Activated naive CD8-positive, alpha-beta T cell treated with anti-CD3 and anti-CD28 coated beads, Interleukin-2, amount 10 ng/mL, durations not matched to agents 7 days and 5 days (primary cell): ENCODE measurements at regions not wholly inside any gene's neighbourhood (a gene's known extent, or its start where the extent isn't known, plus 50 kb on each side); places are given as distances from the start of the nearest gene placed in this dataset.

Experiments
- ATAC-seq: fragments of 150-1000 bp; cut with Tn5 transposase; one replicate; pipeline ENCODE4 v1.10.0; 2021; ENCODE audit warnings: low read depth, moderate library complexity
- POLR2A ChIA-PET: fragments of 350-600 bp; sonication (Branson Sonifier 250); formaldehyde crosslinking; loops from one replicate; lab custom pipeline; 2021; ENCODE audit warnings: antibody characterized with exemption; lab: Charles Lee
- DNase-seq: peaks from one replicate; pipeline ENCODE4 v3.0.0; 2021
- H3K27ac Mint-ChIP-seq: one replicate; pipeline ENCODE4 v1.8.0; 2022; ENCODE audit warnings: mild to moderate bottlenecking, mixed read lengths
- H3K27me3 Mint-ChIP-seq: one replicate; pipeline ENCODE4 v1.8.0; 2022; ENCODE audit warnings: mild to moderate bottlenecking, moderate library complexity, mixed read lengths
- H3K36me3 Mint-ChIP-seq: one replicate; pipeline ENCODE4 v1.8.0; 2021; ENCODE audit warnings: mild to moderate bottlenecking, mixed read lengths
- H3K4me1 Mint-ChIP-seq: one replicate; pipeline ENCODE4 v1.8.0; 2021; ENCODE audit warnings: mixed read lengths
- H3K4me3 Mint-ChIP-seq: one replicate; pipeline ENCODE4 v1.8.0; 2022; ENCODE audit warnings: mild to moderate bottlenecking, moderate library complexity, mixed read lengths
- H3K9me3 Mint-ChIP-seq: one replicate; pipeline ENCODE4 v1.8.0; 2021; ENCODE audit warnings: mixed read lengths

DNA sequence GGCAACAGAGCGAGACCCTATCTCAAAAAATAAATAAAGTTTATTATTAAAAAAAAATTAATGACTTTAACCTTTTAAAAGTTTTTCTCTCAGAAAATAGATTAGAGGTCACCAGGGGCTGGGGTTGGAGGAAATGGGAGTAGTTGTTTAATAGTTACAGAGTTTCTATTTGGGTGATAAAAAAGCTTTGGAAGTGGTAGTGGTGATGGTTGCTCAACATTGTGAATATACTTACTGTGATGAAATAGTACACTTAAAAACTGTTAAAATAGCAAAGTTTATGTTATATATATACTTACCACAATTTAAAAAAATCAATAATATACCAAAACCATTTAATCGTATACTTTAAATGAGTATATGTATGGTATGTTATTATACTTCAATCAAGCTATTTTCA lies 59.6 kb downstream of the ARL6IP4 start:
- DNase-seq (no peak), ATAC-seq (no peak)
- Mint-ChIP-seq H3K9me3 (no peaks in the 10 kb centered on the region), H3K27ac (no peak overlapping the region), H3K4me3 (no peak overlapping the region), H3K27me3 (no peaks in the 10 kb centered on the region), H3K36me3 (no peaks in the 10 kb centered on the region), H3K4me1 (peaks cover 25% of the 10 kb centered on the region)
- POLR2A ChIA-PET: no interaction called here

DNA sequence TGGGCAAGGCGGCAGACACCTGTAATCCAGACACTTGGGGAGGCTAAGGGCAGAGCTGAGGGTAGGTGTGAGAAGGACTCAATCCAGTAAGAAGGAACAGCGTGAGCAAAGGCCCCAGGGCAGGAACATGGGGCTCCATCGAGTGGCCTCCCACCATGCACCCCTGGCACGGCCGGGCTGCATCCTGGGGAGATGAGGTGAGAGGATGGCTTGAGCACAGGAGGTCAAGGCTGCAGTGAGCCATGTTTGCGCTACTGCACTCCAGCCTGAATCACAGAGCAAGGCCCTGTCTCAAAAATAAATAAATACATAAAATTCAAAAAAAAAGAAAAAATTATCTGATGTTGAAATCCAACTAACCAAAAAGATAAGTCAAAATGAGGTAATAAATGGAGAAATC lies 58.5 kb downstream of the ARL6IP4 start:
- peaks cover 25% of the 10 kb centered on the region for H3K4me1 Mint-ChIP-seq
- no peak overlapping the region for H3K4me3 Mint-ChIP-seq
- H3K27me3 Mint-ChIP-seq: no peaks in the 10 kb centered on the region
- no peaks in the 10 kb centered on the region for H3K9me3 Mint-ChIP-seq
- no peak for DNase-seq
- no peaks in the 10 kb centered on the region for H3K36me3 Mint-ChIP-seq
- ATAC-seq: no peak
- H3K27ac Mint-ChIP-seq: no peak overlapping the region
- POLR2A ChIA-PET: no interaction called here

GRCh38 chr12:123038486-123038885 lies 58.0 kb downstream of the ARL6IP4 start:
- no peaks in the 10 kb centered on the region for H3K27me3 Mint-ChIP-seq
- DNase-seq (no peak), ATAC-seq (no peak)
- POLR2A ChIA-PET: no interaction called here
- no peaks in the 10 kb centered on the region for H3K9me3 Mint-ChIP-seq
- H3K4me1 Mint-ChIP-seq: peaks cover 25% of the 10 kb centered on the region
- peaks cover 4% of the 10 kb centered on the region for H3K36me3 Mint-ChIP-seq
- no peak overlapping the region for H3K27ac Mint-ChIP-seq
- H3K4me3 Mint-ChIP-seq: no peak overlapping the region

DNA sequence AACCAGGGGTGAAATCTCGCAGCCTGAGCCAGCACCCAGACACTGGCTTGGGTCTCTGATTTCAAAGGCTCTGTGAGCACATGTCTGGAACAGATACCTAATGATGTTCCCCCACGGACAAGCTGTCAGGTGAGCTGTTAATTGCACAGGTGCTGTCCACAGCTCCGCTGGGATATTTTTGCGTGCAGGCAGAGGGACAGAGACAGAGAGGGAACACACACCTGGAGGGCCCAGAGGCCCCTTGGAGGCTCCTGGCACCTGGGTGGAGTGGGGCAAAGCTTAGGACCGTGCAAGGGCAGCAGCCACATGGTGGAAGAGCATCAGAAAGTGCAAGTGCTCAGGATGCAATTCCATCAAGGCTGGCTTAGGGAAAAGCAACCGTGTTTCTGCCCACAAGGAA lies 57.3 kb downstream of the ARL6IP4 start:
- no peak overlapping the region for H3K4me3 Mint-ChIP-seq
- no peaks in the 10 kb centered on the region for H3K9me3 Mint-ChIP-seq
- POLR2A ChIA-PET: interaction anchor here (0.6 kb wide), 1 partner anchor 42 kb away, joined by 3 read pairs; no protein-coding TSS in a partner anchor
- H3K27me3 Mint-ChIP-seq: no peaks in the 10 kb centered on the region
- H3K36me3 Mint-ChIP-seq: peaks cover 7% of the 10 kb centered on the region
- ATAC-seq: no peak
- H3K27ac Mint-ChIP-seq: no peak overlapping the region
- peaks cover 21% of the 10 kb centered on the region for H3K4me1 Mint-ChIP-seq
- no peak for DNase-seq

DNA sequence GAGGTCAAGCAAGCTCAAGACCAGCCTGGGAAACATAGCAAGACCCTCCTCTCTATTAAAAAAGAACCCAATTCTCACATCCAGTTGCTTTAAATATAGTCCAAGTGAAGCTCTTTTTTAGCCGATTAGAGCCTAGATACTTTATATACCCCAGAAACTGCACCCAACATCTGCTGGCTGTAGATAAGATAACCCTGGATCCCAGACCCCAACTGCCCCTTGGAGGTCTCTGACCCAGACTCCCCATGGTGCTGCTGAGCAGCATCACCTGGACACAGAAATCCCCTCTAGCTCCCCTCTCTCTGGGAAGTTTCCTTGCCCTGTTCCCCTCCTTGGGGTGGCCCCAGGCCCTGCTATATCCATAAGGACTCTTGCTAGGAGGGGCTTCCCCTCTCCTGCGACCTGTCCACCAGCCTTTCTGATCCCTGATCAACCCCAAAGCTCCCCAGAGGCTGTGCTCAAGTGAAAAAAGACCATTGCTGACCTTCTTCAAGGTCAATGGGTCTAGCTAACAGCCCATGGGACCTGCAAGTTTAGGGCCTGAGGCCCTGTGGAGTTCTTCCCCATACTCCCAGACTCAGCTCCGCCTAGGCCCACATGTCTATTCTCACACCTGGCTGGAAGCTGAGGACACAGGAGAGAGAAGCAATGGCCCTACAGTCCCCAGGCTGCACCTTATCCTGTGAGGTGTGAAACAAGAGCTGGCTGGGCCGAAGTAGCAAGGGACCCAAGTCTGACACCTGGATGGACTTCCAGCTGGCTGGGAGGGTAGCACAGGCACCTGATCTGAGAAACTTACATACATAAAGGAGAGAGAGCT lies 56.2 kb downstream of the ARL6IP4 start:
- ATAC-seq (no peak), DNase-seq (no peak)
- H3K4me1 Mint-ChIP-seq: peaks cover 18% of the 10 kb centered on the region
- H3K27me3 Mint-ChIP-seq: no peaks in the 10 kb centered on the region
- no peak overlapping the region for H3K4me3 Mint-ChIP-seq
- H3K27ac Mint-ChIP-seq: no peak overlapping the region
- H3K9me3 Mint-ChIP-seq: no peaks in the 10 kb centered on the region
- H3K36me3 Mint-ChIP-seq: peaks cover 9% of the 10 kb centered on the region
- POLR2A ChIA-PET: no interaction called here

DNA sequence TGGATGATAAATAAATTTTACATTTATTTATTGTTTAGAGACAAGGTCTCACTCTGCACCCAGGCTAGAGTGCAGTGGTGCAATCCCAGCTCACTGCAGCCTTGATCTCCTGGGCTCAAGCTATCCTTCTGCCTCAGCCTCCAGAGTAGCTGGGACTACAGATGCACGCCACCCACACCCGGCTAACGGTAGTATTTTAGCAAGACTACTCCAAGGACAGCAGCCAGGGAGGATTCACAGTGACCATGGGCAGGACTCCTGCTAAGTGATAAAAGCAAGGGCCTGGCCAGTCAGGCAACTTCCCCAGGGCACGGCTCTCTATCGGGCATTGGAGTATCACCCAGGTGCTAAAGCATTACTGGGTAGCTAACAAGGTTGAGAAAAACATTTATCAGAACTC lies 55.4 kb downstream of the ARL6IP4 start:
- DNase-seq (no peak), ATAC-seq (no peak)
- POLR2A ChIA-PET: no interaction called here
- H3K27ac Mint-ChIP-seq: no peak overlapping the region
- H3K36me3 Mint-ChIP-seq: peaks cover 9% of the 10 kb centered on the region
- no peaks in the 10 kb centered on the region for H3K27me3 Mint-ChIP-seq
- no peaks in the 10 kb centered on the region for H3K9me3 Mint-ChIP-seq
- no peak overlapping the region for H3K4me3 Mint-ChIP-seq
- peaks cover 18% of the 10 kb centered on the region for H3K4me1 Mint-ChIP-seq

DNA sequence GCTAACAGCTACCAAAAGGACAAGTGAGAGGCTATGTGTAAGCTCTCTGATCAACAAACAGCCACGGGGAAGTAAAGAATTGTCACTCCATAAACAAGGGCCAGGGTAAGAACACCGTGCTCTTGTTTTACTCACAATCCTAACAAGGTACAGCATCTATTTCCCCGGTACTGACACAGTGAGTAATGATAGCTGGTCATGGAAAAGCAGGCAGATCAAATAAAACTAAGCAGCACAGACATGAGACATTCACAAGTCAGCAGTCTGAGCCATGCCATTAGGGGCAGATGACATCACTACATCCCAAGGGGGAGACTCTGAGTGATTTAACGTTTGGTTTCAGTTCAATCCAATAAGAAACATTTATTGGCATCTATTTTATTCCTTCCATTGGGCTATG lies 54.4 kb downstream of the ARL6IP4 start:
- POLR2A ChIA-PET: no interaction called here
- DNase-seq: no peak
- Mint-ChIP-seq H3K4me3 (no peak overlapping the region), H3K9me3 (no peaks in the 10 kb centered on the region), H3K4me1 (peaks cover 18% of the 10 kb centered on the region), H3K27me3 (no peaks in the 10 kb centered on the region), H3K36me3 (peaks cover 9% of the 10 kb centered on the region), H3K27ac (peak overlapping the region; percentile 10)
- peak; percentile 23 for ATAC-seq

GRCh38 chr12:123034022-123034541 lies 53.6 kb downstream of the ARL6IP4 start:
- peaks cover 19% of the 10 kb centered on the region for H3K4me1 Mint-ChIP-seq
- peak overlapping the region; percentile 39 for H3K27ac Mint-ChIP-seq
- H3K4me3 Mint-ChIP-seq: peak overlapping the region; percentile 43
- peaks cover 11% of the 10 kb centered on the region for H3K36me3 Mint-ChIP-seq
- no peaks in the 10 kb centered on the region for H3K27me3 Mint-ChIP-seq
- peak; percentile 37 for ATAC-seq
- DNase-seq: no peak
- POLR2A ChIA-PET: interaction anchor here (1.0 kb wide), 1 partner anchor 10 kb away, joined by 3 read pairs; no protein-coding TSS in a partner anchor
- no peaks in the 10 kb centered on the region for H3K9me3 Mint-ChIP-seq

GRCh38 chr12:123033392-123034021 lies 53.0 kb downstream of the ARL6IP4 start:
- H3K27ac Mint-ChIP-seq: peak overlapping the region; percentile 39
- H3K9me3 Mint-ChIP-seq: no peaks in the 10 kb centered on the region
- no peak for DNase-seq
- peaks cover 11% of the 10 kb centered on the region for H3K36me3 Mint-ChIP-seq
- POLR2A ChIA-PET: interaction anchor here (1.0 kb wide), 1 partner anchor 10 kb away, joined by 3 read pairs; no protein-coding TSS in a partner anchor
- peaks cover 20% of the 10 kb centered on the region for H3K4me1 Mint-ChIP-seq
- no peaks in the 10 kb centered on the region for H3K27me3 Mint-ChIP-seq
- ATAC-seq: no peak
- H3K4me3 Mint-ChIP-seq: peak overlapping the region; percentile 43

DNA sequence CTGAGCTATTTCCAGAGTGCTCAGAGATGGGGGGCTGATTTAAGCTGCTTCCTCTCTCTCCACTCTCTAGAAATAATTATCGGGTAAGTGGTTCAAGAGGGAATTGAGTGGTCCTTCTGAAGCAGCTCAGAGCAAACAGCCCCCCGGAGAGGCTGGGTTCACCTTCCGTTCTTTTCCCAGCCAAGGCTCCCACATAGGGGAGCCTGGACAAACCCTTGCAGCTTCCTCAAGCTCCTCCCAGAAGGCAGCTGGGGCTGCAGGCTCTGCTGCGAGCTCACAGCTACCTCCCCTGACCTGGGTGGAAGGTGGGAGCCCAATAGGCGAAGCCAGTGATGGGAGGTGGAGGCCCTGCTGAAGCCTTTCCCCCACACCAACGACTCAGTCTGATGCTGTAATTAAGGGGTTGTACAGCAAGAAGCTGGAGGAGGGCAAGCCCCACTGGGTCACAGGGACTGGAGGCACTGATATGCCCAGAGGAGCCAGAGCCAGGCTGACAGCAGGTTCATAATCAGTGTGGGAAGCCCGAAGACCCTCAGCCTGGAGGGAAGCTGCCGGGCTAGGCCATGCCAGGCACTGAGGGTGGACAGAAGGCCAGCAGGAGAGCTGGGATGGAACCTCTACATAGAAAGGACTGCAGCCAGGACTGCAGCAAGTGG lies 52.4 kb downstream of the ARL6IP4 start:
- POLR2A ChIA-PET: interaction anchor here (1.0 kb wide), 1 partner anchor 11 kb away, joined by 3 read pairs; no protein-coding TSS in a partner anchor
- Mint-ChIP-seq H3K4me3 (no peak overlapping the region), H3K27ac (no peak overlapping the region), H3K9me3 (no peaks in the 10 kb centered on the region), H3K4me1 (peaks cover 22% of the 10 kb centered on the region), H3K27me3 (no peaks in the 10 kb centered on the region), H3K36me3 (peaks cover 11% of the 10 kb centered on the region)
- ATAC-seq: no peak
- no peak for DNase-seq
